Epithelial cell of esophagus (primary cell): ENCODE measurements at regions not wholly inside any gene's neighbourhood (a gene's known extent, or its start where the extent isn't known, plus 50 kb on each side); places are given as distances from the start of the nearest gene placed in this dataset.

Source experiments
- DNase-seq: peaks from one replicate; pipeline ENCODE4 v3.0.0; 2010; ENCODE audit warnings: low read depth
- H3K4me3 ChIP-seq: 2 replicates; pipeline ENCODE4 v1.5.1; 2011; ENCODE audit warnings: mild to moderate bottlenecking, low read length, control low read depth
- TF ChIP-seq, protein P1 (sequence below): IDR thresholded peaks from 2 replicates; pipeline ENCODE4 v1.5.1; 2011; ENCODE audit warnings: low read depth, mild to moderate bottlenecking, low read length, control low read depth, inconsistent platforms; ENCODE audit not compliant: insufficient read depth; ENCODE audit errors: missing control alignments

DNA sequence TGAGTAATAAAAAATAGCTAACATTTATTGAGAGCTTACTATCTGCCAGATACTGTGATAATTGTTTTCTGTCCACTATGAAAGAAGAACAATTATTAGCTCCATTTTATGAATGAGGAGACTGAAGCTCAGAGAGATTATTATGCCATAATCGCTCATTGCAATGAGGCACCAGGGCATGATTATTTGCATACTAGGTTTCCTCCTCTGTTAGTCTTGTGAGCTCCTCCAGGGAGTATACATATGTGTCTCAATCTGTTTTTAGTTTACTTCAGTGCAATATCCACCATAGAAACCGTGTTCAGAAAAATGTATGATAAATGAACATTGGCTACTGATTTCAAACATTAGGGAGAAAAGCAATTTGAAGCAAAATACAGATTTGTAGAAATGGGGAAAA, 139.4 kb upstream of the OTUD4 start:
- H3K4me3 ChIP-seq = no peak overlapping the region
- TF ChIP-seq, protein P1, sequence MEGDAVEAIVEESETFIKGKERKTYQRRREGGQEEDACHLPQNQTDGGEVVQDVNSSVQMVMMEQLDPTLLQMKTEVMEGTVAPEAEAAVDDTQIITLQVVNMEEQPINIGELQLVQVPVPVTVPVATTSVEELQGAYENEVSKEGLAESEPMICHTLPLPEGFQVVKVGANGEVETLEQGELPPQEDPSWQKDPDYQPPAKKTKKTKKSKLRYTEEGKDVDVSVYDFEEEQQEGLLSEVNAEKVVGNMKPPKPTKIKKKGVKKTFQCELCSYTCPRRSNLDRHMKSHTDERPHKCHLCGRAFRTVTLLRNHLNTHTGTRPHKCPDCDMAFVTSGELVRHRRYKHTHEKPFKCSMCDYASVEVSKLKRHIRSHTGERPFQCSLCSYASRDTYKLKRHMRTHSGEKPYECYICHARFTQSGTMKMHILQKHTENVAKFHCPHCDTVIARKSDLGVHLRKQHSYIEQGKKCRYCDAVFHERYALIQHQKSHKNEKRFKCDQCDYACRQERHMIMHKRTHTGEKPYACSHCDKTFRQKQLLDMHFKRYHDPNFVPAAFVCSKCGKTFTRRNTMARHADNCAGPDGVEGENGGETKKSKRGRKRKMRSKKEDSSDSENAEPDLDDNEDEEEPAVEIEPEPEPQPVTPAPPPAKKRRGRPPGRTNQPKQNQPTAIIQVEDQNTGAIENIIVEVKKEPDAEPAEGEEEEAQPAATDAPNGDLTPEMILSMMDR = no peak
- no peak for DNase-seq

- no peak overlapping the region for H3K4me3 ChIP-seq
- DNase-seq = no peak
- TF ChIP-seq, protein P1 = no peak
Measured at GRCh38 chr4:145316897-145317574, 136.6 kb upstream of the OTUD4 start.

DNA sequence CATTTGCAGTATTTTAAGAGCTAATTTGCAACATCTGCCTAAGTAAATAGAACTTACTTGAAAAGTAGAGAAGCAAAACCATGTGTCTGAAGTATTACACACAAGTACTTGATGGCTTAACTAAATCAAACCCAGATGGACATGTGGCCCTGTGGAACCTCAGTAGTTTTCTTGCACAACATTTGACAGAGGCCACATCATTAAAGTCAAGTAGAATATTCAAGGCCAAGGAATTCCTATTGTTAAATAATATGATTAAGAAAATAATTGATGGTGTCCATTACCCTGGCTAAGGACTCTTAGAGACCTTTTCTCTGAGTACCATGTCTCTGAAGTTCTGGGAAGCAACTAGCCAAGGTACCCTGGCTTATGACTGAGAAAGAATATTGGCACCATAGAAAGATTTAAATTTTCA, 135.4 kb upstream of the OTUD4 start:
- no peak overlapping the region for H3K4me3 ChIP-seq
- DNase-seq = no peak
- TF ChIP-seq, protein P1 = no peak

GRCh38 chr4:145308598-145308997, 128.2 kb upstream of the OTUD4 start:
- TF ChIP-seq, protein P1 = no peak
- no peak overlapping the region for H3K4me3 ChIP-seq
- DNase-seq = no peak

DNA sequence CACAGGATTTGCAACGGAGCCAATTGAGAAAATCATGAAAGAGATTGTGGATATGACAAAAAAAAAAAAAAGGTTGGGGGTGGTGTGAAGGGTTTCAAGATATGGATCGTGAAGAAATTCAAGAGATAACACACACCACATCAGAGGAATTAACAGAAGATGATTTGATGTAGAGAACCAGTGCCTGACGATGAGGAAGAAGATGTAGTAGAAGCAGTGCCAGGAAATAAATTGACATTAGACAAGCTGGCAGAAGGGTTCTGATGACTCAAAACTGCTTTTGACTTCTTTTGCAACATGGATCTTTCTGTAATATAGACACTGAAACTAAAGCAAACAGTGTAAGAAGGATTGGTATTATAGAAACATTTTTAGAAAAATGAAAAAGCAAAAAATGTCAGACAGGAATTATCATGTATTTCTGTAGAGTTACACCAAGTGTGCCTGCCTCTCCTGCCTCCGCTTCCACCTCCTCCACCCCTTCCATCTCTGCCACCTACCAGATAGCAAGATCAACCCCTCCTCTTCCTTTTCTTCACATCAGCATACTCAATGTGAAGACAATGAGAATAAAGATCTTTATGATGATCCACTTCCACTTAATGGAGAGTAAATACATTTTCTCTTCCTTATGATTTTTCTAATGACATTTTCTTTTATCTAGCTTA, 127.5 kb upstream of the OTUD4 start:
- H3K4me3 ChIP-seq = no peak overlapping the region
- TF ChIP-seq, protein P1 = no peak
- no peak for DNase-seq

DNA sequence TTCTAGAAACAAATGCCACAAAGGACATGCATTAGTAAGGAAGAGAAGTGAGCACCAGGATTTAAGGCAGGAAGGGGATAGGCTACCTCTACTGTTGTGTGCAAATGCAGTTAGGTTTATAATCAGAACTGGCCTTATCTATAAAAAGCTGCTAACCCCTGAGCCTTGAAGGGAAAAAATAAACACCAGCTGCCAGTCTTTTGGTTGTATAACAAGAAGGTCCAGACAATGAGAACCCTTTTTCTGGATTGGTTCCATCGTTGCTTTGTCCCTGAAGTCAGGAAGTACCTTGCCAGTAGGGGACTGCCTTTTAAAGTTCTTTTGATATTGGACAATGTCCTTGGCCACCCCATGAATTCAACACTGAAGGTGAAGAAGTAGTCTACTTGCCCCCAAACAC, 126.7 kb upstream of the OTUD4 start:
- no peak for DNase-seq
- TF ChIP-seq, protein P1 = no peak
- no peak overlapping the region for H3K4me3 ChIP-seq

DNA sequence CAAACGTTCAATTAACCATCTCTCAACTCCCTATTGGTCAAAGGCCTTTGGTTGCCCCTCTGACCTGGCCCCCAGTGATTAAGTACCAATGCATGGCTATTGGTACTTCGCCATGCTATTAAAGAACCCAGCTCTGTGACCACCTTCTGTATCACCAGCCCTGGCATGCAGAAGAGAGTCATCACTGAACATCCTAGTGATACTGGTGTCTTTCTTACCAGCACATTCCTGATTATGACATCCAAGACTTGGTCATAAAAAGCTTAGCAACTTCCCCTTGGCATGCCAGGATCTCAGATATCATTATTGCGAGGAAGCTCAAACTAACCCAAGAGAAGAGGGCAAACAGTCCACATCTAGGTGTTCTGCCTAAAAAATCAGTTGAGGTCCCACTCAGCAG, 122.3 kb upstream of the OTUD4 start:
- peak; percentile 57 for DNase-seq
- no peak overlapping the region for H3K4me3 ChIP-seq
- TF ChIP-seq, protein P1 = no peak
